ENCODE measurements at regions not wholly inside any gene's neighbourhood (a gene's known extent, or its start where the extent isn't known, plus 50 kb on each side); places are given as distances from the start of the nearest gene placed in this dataset.

- intact Hi-C loops (cut with DNase I, micrococcal nuclease) = no loop called here
- ATAC-seq = no peak
- no peak for DNase-seq
These were observed 98.4 kb downstream of the LITAF start for GRCh38 chr16:11488304-11488703.

GRCh38 chr16:11491524-11491923, 95.2 kb downstream of the LITAF start:
- peak; percentile 79 for ATAC-seq
- peak in 1 of 2 donors; percentile 48 for DNase-seq

GRCh38 chr16:11492808-11493530, 93.8 kb downstream of the LITAF start:
- intact Hi-C loops (cut with DNase I, micrococcal nuclease) = no loop called here
- ATAC-seq (no peak), DNase-seq (no peak)

More at GRCh38 chr16:11491524-11491923, 95.2 kb downstream of the LITAF start:
- intact Hi-C loops (cut with DNase I, micrococcal nuclease) = no loop called here

GRCh38 chr16:11493531-11493929, 93.2 kb downstream of the LITAF start:
- ATAC-seq (no peak), DNase-seq (no peak)
- intact Hi-C loops (cut with DNase I, micrococcal nuclease) = no loop called here

GRCh38 chr16:11494029-11494428, 92.7 kb downstream of the LITAF start:
- DNase-seq = no peak
- intact Hi-C loops (cut with DNase I, micrococcal nuclease) = no loop called here
- no peak for ATAC-seq

GRCh38 chr16:11494433-11494832, 92.3 kb downstream of the LITAF start:
- DNase-seq (no peak), ATAC-seq (no peak)
- intact Hi-C loops (cut with DNase I, micrococcal nuclease) = no loop called here

- intact Hi-C loops (cut with DNase I, micrococcal nuclease) = no loop called here
- DNase-seq (no peak), ATAC-seq (no peak)
These were observed 91.7 kb downstream of the LITAF start for GRCh38 chr16:11495066-11495407.
